A549 (cell line): ENCODE measurements at regions not wholly inside any gene's neighbourhood (a gene's known extent, or its start where the extent isn't known, plus 50 kb on each side); places are given as distances from the start of the nearest gene placed in this dataset.

Experiments used
- ATAC-seq, 2 experiments: fragments of 200-7000 bp in 1 of 2; fragments of >200 bp in 1 of 2; cut with Nextera tagmentation in 1 of 2; cut with Tn5 transposase in 1 of 2; 3 replicates each; pipeline versions ENCODE4 v1.8.0 to v1.9.1; 2018 to 2020; ENCODE audit warnings: mild to moderate bottlenecking in 1 of 2, moderate library complexity in 1 of 2
- CTCF ChIA-PET: fragments of 300-600 bp; sonication (Branson Sonifier 250); formaldehyde crosslinking; extraction: SDS; loops from one replicate; lab custom pipeline; 2021; ENCODE audit warnings: antibody characterized with exemption, inconsistent platforms; lab: Yijun Ruan, JAX
- POLR2A ChIA-PET: fragments of 350-600 bp; formaldehyde crosslinking; extraction: SDS; loops from one replicate; lab custom pipeline; 2021; ENCODE audit warnings: antibody characterized with exemption, inconsistent platforms; lab: Yijun Ruan, JAX
- DNase-seq, 2 experiments: peaks; one replicate each; pipeline versions ENCODE4 v3.0.0 to v3.0.0-alpha.2; 2011 to 2016; ENCODE audit warnings: low read depth in 1 of 2, low spot score in 1 of 2
- FAIRE-seq: peaks from 2 replicates; lab custom pipeline; 2011; peaks lifted over from hg19 to GRCh38; lab: Jason Lieb, UNC
- H3K27ac ChIP-seq, 2 experiments: fragments of >200 bp; sonication (Bioruptor Twin); formaldehyde crosslinking; 3 replicates each; pipeline ENCODE4 v1.5.1; 2016 to 2017
- H3K4me1 ChIP-seq: fragments of >200 bp; sonication (Bioruptor Twin); formaldehyde crosslinking; 3 replicates; pipeline ENCODE4 v1.6.1; 2016
- H3K4me2 ChIP-seq: fragments of >200 bp; sonication (Bioruptor Twin); formaldehyde crosslinking; 3 replicates; pipeline ENCODE4 v1.6.1; 2016
- H3K4me3 ChIP-seq: fragments of >200 bp; sonication (Bioruptor Twin); formaldehyde crosslinking; 3 replicates; pipeline ENCODE4 v1.5.1; 2016
- H3K9me3 ChIP-seq: fragments of >200 bp; sonication (Bioruptor Twin); formaldehyde crosslinking; 3 replicates; pipeline ENCODE4 v1.6.1; 2016
- BHLHE40 ChIP-seq: IDR thresholded peaks from 2 replicates; pipeline ENCODE4 v1.6.1; 2012; ENCODE audit warnings: low read depth, low read length, inconsistent platforms
- CBX2 ChIP-seq: fragments of 200-600 bp; sonication (generic); IDR thresholded peaks from 2 replicates; pipeline ENCODE4 v1.6.1; 2016; ENCODE audit warnings: low read depth, mild to moderate bottlenecking, borderline replicate concordance
- CBX8 ChIP-seq: fragments of 200-600 bp; sonication (generic); IDR thresholded peaks from 2 replicates; pipeline ENCODE4 v1.6.1; 2016
- CEBPB ChIP-seq, 2 experiments: fragments of >200 bp in 1 of 2; sonication (Bioruptor Twin) in 1 of 2; formaldehyde crosslinking in 1 of 2; IDR thresholded peaks; 2 replicates each; pipeline ENCODE4 v1.6.1; 2012 to 2016
- CHD2 ChIP-seq: fragments of 150-350 bp; IDR thresholded peaks from 2 replicates; pipeline ENCODE4 v1.6.1; 2014; ENCODE audit warnings: low read length; ENCODE audit not compliant: partially characterized antibody
- CHD4 ChIP-seq: fragments of 200-600 bp; sonication (generic); IDR thresholded peaks from 2 replicates; pipeline ENCODE4 v1.6.1; 2016; ENCODE audit warnings: antibody characterized with exemption, mild to moderate bottlenecking, borderline replicate concordance
- EHF ChIP-seq: fragments of 250-450 bp; sonication (Bioruptor Pico); IDR thresholded peaks from 2 replicates; pipeline ENCODE4 v1.5.0; 2020; ENCODE audit warnings: mild to moderate bottlenecking
- EHMT2 ChIP-seq: fragments of 200-600 bp; sonication (generic); IDR thresholded peaks from 2 replicates; pipeline ENCODE4 v1.6.1; 2016; ENCODE audit warnings: antibody characterized with exemption, low read depth, mild to moderate bottlenecking, moderate library complexity
- FOSB ChIP-seq: fragments of 250-450 bp; sonication (Bioruptor Pico); IDR thresholded peaks from 2 replicates; pipeline ENCODE4 v1.5.0; 2020; ENCODE audit warnings: mild to moderate bottlenecking, moderate library complexity
- FOXS1 ChIP-seq: fragments of 250-450 bp; sonication (Bioruptor Pico); IDR thresholded peaks from 2 replicates; pipeline ENCODE4 v1.5.0; 2020; ENCODE audit warnings: mild to moderate bottlenecking, moderate library complexity
- HDAC2 ChIP-seq: fragments of 200-600 bp; sonication (generic); IDR thresholded peaks from 2 replicates; pipeline ENCODE4 v1.6.1; 2016
- HES2 ChIP-seq: fragments of >200 bp; sonication (Bioruptor Twin); formaldehyde crosslinking; IDR thresholded peaks from 2 replicates; pipeline ENCODE4 v1.6.1; 2016
- HMGXB4 ChIP-seq: fragments of 250-450 bp; sonication (Bioruptor Pico); IDR thresholded peaks from 2 replicates; pipeline ENCODE4 v1.5.0; 2021; ENCODE audit warnings: mild to moderate bottlenecking, moderate library complexity, borderline replicate concordance
- JUN ChIP-seq, 2 experiments: fragments of >200 bp; sonication (Bioruptor Twin); formaldehyde crosslinking; IDR thresholded peaks; 2 replicates in 1 of 2; 3 replicates in 1 of 2; pipeline ENCODE4 v1.6.1; 2016 to 2017
- JUNB ChIP-seq: fragments of >200 bp; sonication (Bioruptor Twin); formaldehyde crosslinking; IDR thresholded peaks from 2 replicates; pipeline ENCODE4 v1.6.1; 2016
- KDM1A ChIP-seq: fragments of 200-600 bp; sonication (generic); IDR thresholded peaks from 2 replicates; pipeline ENCODE4 v1.6.1; 2016; ENCODE audit warnings: low read depth, mild to moderate bottlenecking
- KDM5A ChIP-seq: fragments of 200-600 bp; sonication (generic); IDR thresholded peaks from 2 replicates; pipeline ENCODE4 v1.6.1; 2016; ENCODE audit warnings: antibody characterized with exemption, mild to moderate bottlenecking
- MAFK ChIP-seq: fragments of 450-650 bp; IDR thresholded peaks from 2 replicates; pipeline ENCODE4 v1.6.1; 2014; ENCODE audit not compliant: partially characterized antibody
- MYC ChIP-seq: IDR thresholded peaks from 2 replicates; pipeline ENCODE4 v1.6.1; 2012; ENCODE audit warnings: mild to moderate bottlenecking, inconsistent platforms, low read length, improper control_type of control experiment, borderline replicate concordance
- NR3C1 ChIP-seq: fragments of >200 bp; sonication (Bioruptor Twin); formaldehyde crosslinking; IDR thresholded peaks from 3 replicates; pipeline ENCODE4 v1.6.1; 2017
- PHF8 ChIP-seq: fragments of 200-600 bp; sonication (generic); IDR thresholded peaks from 2 replicates; pipeline ENCODE4 v1.6.1; 2016; ENCODE audit warnings: low read depth, mild to moderate bottlenecking, antibody characterized with exemption, moderate library complexity, borderline replicate concordance
- POLR2A ChIP-seq: IDR thresholded peaks from 2 replicates; pipeline ENCODE4 v1.6.1; 2012; ENCODE audit warnings: mild to moderate bottlenecking, low read length
- POLR2AphosphoS2 ChIP-seq: conservative IDR thresholded peaks from 2 replicates; pipeline ENCODE4 v1.6.1; 2012; ENCODE audit warnings: low read length, improper control_type of control experiment, inconsistent platforms
- RARB ChIP-seq: fragments of 250-450 bp; sonication (Bioruptor Pico); IDR thresholded peaks from 2 replicates; pipeline ENCODE4 v1.8.0; 2021; ENCODE audit warnings: mild to moderate bottlenecking, moderate library complexity
- RFX5 ChIP-seq: fragments of 450-650 bp; IDR thresholded peaks from 2 replicates; pipeline ENCODE4 v1.7.1; 2014; ENCODE audit warnings: antibody characterized with exemption, mild to moderate bottlenecking, moderate library complexity
- SREBF2 ChIP-seq: fragments of 450-650 bp; IDR thresholded peaks from 2 replicates; pipeline ENCODE4 v1.6.1; 2014; ENCODE audit warnings: mild to moderate bottlenecking, moderate library complexity
- TP53 ChIP-seq: fragments of 250-450 bp; sonication (Bioruptor Pico); IDR thresholded peaks from 2 replicates; pipeline ENCODE4 v1.5.0; 2021; ENCODE audit warnings: mild to moderate bottlenecking, moderate library complexity
- ZSCAN20 ChIP-seq: fragments of 250-450 bp; sonication (Bioruptor Pico); IDR thresholded peaks from 2 replicates; pipeline ENCODE4 v1.8.0; 2022; ENCODE audit warnings: mild to moderate bottlenecking, moderate library complexity
- WGBS: methylation state at CpG from one replicate; pipeline ENCODE4 v1.1.6; 2017; ENCODE audit errors: missing lambda C conversion rate; 5-methylcytosine and 5-hydroxymethylcytosine counted together

- no peak overlapping the region for H3K27ac ChIP-seq
- CTCF ChIA-PET: no interaction called here
- POLR2A ChIA-PET: no interaction called here
- ATAC-seq (no peak), FAIRE-seq (no peak), DNase-seq (no peak)
- H3K9me3 ChIP-seq: no peaks in the 10 kb centered on the region
- no peak overlapping the region for H3K4me3 ChIP-seq
- 65% methylated on average over 6 of the region's 6 CpGs for WGBS
- TF ChIP-seq EHMT2 (no peak), NR3C1 (no peak), FOXS1 (CRISPR knock-in tag) (no peak), RARB (CRISPR knock-in tag) (no peak), EHF (no peak), SREBF2 (no peak), FOSB (CRISPR knock-in tag) (no peak), TP53 (CRISPR knock-in tag) (no peak), CBX2 (no peak), CBX8 (no peak), PHF8 (no peak), KDM1A (no peak), HMGXB4 (CRISPR knock-in tag) (no peak), RFX5 (no peak), POLR2A (no peak), ZSCAN20 (CRISPR knock-in tag) (no peak), BHLHE40 (no peak)
- H3K4me1 ChIP-seq: no peaks in the 10 kb centered on the region
- no peak overlapping the region for H3K4me2 ChIP-seq
These were observed 73.8 kb upstream of the IL12B start for GRCh38 chr5:159403906-159404681.

GRCh38 chr5:159405611-159406031 lies 75.3 kb upstream of the IL12B start:
- H3K27ac ChIP-seq: no peak overlapping the region
- no peak for TF ChIP-seq ZSCAN20 (CRISPR knock-in tag)
- TF ChIP-seq, all 56 proteins: peak for 0
- ATAC-seq: no peak
- FAIRE-seq: no peak
- ChIA-PET POLR2A (no interaction called here), CTCF (interaction anchor here (1.2 kb wide), 1 partner anchor 581 kb away, joined by 3 read pairs; no protein-coding TSS in a partner anchor)
- no peak overlapping the region for H3K4me3 ChIP-seq
- H3K9me3 ChIP-seq: no peaks in the 10 kb centered on the region
- WGBS: 62% methylated on average over 5 of the region's 5 CpGs
- DNase-seq: no peak
- no peak overlapping the region for H3K4me2 ChIP-seq
- no peaks in the 10 kb centered on the region for H3K4me1 ChIP-seq

GRCh38 chr5:159406571-159406970 lies 76.3 kb upstream of the IL12B start:
- H3K4me2 ChIP-seq: no peak overlapping the region
- H3K27ac ChIP-seq: no peak overlapping the region
- ATAC-seq (no peak), DNase-seq (no peak), FAIRE-seq (no peak)
- TF ChIP-seq MAFK (no peak), CHD4 (no peak), FOSB (CRISPR knock-in tag) (no peak)
- ChIA-PET CTCF (no interaction called here), POLR2A (no interaction called here)
- H3K4me3 ChIP-seq: no peak overlapping the region
- 37% methylated on average over 3 of the region's 3 CpGs for WGBS
- no peaks in the 10 kb centered on the region for H3K9me3 ChIP-seq
- no peaks in the 10 kb centered on the region for H3K4me1 ChIP-seq

- ATAC-seq: no peak
- CTCF ChIA-PET: interaction anchor here (0.7 to 1.4 kb wide), 2 partner anchors 31 to 578 kb away, joined by 3 to 4 read pairs; no protein-coding TSS in a partner anchor
- no peak for FAIRE-seq
- no peak overlapping the region for H3K4me3 ChIP-seq
- H3K27ac ChIP-seq: no peak overlapping the region
- no peak overlapping the region for H3K4me2 ChIP-seq
- POLR2A ChIA-PET: no interaction called here
- H3K9me3 ChIP-seq: no peaks in the 10 kb centered on the region
- no peak for DNase-seq
- WGBS: 84% methylated on average over 4 of the region's 4 CpGs
- H3K4me1 ChIP-seq: no peaks in the 10 kb centered on the region
- no peak for TF ChIP-seq CBX2
- TF ChIP-seq HMGXB4 (CRISPR knock-in tag): no peak
- no peak for TF ChIP-seq BHLHE40
- no peak for TF ChIP-seq CEBPB (IDR thresholded peaks at IDR 0.05)
- no peak for TF ChIP-seq TP53 (CRISPR knock-in tag)
- TF ChIP-seq POLR2AphosphoS2: no peak
- TF ChIP-seq MYC: no peak
- no peak for TF ChIP-seq JUN (IDR thresholded peaks at IDR 0.05)
- TF ChIP-seq HDAC2: no peak
- no peak for TF ChIP-seq JUNB
- TF ChIP-seq KDM5A: no peak
- TF ChIP-seq CHD2: no peak
- no peak for TF ChIP-seq HES2
- TF ChIP-seq SREBF2: no peak
These were observed 79.5 kb upstream of the IL12B start for GRCh38 chr5:159409801-159410200.
